ENCODE measurements at regions not wholly inside any gene's neighbourhood (a gene's known extent, or its start where the extent isn't known, plus 50 kb on each side); places are given as distances from the start of the nearest gene placed in this dataset. TPM values are rescaled to one million over a fixed set of nuclear protein-coding genes. Genes with fewer than 3 reads are reported as not detected.

Small RNA genes in the stretch of these regions (small RNA-seq; reads per million reads assigned to genes)
- gene RF00019 (ENCODE audit: insufficient read length, low read depth, low replicate concordance), result not detected
